RWPE2 (cell line): ENCODE measurements at regions not wholly inside any gene's neighbourhood (a gene's known extent, or its start where the extent isn't known, plus 50 kb on each side); places are given as distances from the start of the nearest gene placed in this dataset.
A peak's percentile ranks its signal among the peaks of the same experiment; 100 is the strongest.
"Not testable (repeated sequence)": the region's sequence is repeated elsewhere in the genome, so short reads cannot be mapped to it uniquely, and the experiment has no call there.

ENCODE experiments used
- ATAC-seq: fragments of 200-7000 bp; cut with Tn5 transposase; 3 replicates; pipeline ENCODE4 v1.9.1; 2021; ENCODE audit warnings: low read depth
- DNase-seq: peaks from one replicate; pipeline ENCODE4 v3.0.0-alpha.2; 2020; ENCODE audit warnings: low spot score
- H3K27ac ChIP-seq: fragments of 450-650 bp; 2 replicates; pipeline ENCODE4 v1.5.1; 2017; ENCODE audit warnings: mild to moderate bottlenecking; ENCODE audit not compliant: poor library complexity, severe bottlenecking
- H3K27me3 ChIP-seq: fragments of 250-450 bp; sonication (Bioruptor Pico); 2 replicates; pipeline ENCODE4 v1.5.1; 2021; ENCODE audit warnings: mild to moderate bottlenecking, moderate library complexity; ENCODE audit not compliant: insufficient read depth, poor library complexity, severe bottlenecking
- H3K36me3 ChIP-seq: fragments of 250-450 bp; sonication (Bioruptor Pico); 2 replicates; pipeline ENCODE4 v1.5.1; 2020; ENCODE audit warnings: low read depth, mild to moderate bottlenecking, moderate library complexity
- H3K4me1 ChIP-seq: fragments of 250-450 bp; sonication (Bioruptor Pico); 2 replicates; pipeline ENCODE4 v1.5.1; 2021; ENCODE audit warnings: mild to moderate bottlenecking, moderate library complexity; ENCODE audit not compliant: insufficient read depth, poor library complexity, severe bottlenecking
- H3K4me3 ChIP-seq: fragments of 250-450 bp; sonication (Bioruptor Pico); 2 replicates; pipeline ENCODE4 v1.5.1; 2021; ENCODE audit warnings: mild to moderate bottlenecking, moderate library complexity; ENCODE audit not compliant: severe bottlenecking
- H3K9me3 ChIP-seq: fragments of 250-450 bp; sonication (Bioruptor Pico); 2 replicates; pipeline ENCODE4 v1.5.1; 2021; ENCODE audit warnings: mild to moderate bottlenecking, moderate library complexity; ENCODE audit not compliant: severe bottlenecking

DNA sequence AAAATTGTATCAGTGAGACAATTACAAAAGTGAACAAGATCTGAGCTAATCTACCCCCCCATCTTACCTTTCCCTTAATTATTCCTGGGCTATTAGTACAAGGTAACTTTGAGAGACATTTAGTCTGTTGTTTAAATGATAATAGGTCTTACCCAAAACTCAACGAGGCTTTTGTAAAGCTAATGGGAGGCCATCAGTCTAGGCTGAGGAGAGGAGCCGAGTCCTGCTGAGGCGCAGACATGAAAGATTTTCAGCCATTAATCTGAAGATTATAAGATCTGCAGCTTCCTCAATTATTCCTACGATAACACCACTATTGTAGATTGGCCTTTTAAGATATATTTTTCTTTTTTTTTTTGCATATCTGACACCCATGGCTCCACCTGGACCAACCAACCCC is 810.5 kb downstream of the PCDH11X start:
- ATAC-seq, H3K36me3 ChIP-seq, H3K4me1 ChIP-seq, H3K4me3 ChIP-seq, DNase-seq, H3K9me3 ChIP-seq, H3K27me3 ChIP-seq, H3K27ac ChIP-seq: not testable (repeated sequence)

GRCh38 chrX:92590726-92591298 is 811.6 kb downstream of the PCDH11X start:
- H3K9me3 ChIP-seq, ATAC-seq, H3K27ac ChIP-seq, DNase-seq, H3K27me3 ChIP-seq, H3K4me1 ChIP-seq, H3K4me3 ChIP-seq, H3K36me3 ChIP-seq: not testable (repeated sequence)

- H3K4me3 ChIP-seq, DNase-seq, H3K36me3 ChIP-seq, H3K4me1 ChIP-seq, H3K9me3 ChIP-seq, H3K27me3 ChIP-seq, H3K27ac ChIP-seq: not testable (repeated sequence)
- ATAC-seq, result peak; percentile 21; the same call in 1 of the 3 replicates
Observed at GRCh38 chrX:92611517-92611916, 832.3 kb downstream of the PCDH11X start.

DNA sequence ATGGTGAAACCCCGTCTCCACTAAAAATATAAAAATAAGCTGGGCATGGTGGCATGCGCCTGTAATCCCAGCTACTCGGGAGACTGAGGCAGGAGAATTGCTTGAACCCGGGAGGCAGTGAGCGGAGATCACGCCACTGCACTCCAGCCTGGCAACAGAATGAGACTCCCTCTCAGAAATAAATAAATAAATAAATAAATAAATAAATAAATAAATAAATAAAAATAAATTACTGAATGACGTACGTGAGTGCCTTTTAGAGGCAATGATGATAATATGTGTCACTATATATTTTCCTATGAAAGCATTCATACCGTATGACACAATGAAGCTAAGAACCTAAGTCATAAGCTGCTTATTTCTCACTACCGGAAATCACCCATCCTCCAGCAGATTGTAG is 847.5 kb downstream of the PCDH11X start:
- H3K4me3 ChIP-seq, H3K9me3 ChIP-seq, DNase-seq, H3K27me3 ChIP-seq, ATAC-seq, H3K4me1 ChIP-seq, H3K36me3 ChIP-seq, H3K27ac ChIP-seq: not testable (repeated sequence)

DNA sequence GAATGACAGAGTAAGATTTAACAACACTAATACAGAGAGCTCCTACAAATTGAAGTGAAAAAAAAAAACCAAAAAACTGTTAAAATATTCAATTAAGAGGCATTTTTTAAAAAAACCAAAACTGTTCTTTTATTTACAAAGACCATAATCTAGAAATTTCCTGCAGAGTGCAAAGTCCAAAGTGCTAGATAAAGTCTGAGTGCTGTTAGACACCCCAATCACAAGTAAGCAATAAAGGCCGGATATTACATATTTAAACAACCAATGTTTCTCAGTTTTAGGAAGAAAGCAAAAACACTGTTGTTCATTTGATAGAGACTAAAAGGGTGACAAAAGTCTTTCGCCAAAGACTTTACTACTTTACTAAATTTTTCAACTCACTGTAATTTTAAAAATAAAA is 878.4 kb downstream of the PCDH11X start:
- not testable (repeated sequence) for H3K27ac ChIP-seq, H3K4me1 ChIP-seq

DNA sequence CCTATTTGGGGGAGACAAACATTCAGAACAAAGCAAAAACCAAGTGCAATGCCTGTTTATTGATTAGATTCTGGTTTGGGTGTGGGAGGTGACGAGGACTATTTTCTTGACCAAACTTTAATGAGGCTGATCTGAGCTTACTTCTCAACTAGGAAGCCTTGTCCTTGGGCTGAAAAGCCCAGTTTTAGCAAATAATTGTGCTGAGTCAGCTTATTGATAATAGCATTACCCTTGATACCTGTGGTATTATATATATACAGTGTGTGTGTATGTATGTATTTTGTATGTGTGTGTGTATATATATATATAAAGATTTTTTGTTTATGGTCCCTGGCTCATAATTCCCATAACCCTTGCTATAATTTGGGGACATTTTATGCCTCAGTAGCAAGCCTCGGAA is 880.6 kb downstream of the PCDH11X start:
- DNase-seq, H3K4me3 ChIP-seq, H3K27me3 ChIP-seq, H3K27ac ChIP-seq, H3K4me1 ChIP-seq, H3K36me3 ChIP-seq, ATAC-seq, H3K9me3 ChIP-seq: not testable (repeated sequence)

More for the DNA sequence above, 878.4 kb downstream of the PCDH11X start:
- not testable (repeated sequence) for H3K4me3 ChIP-seq, ATAC-seq, H3K36me3 ChIP-seq, H3K27me3 ChIP-seq, H3K9me3 ChIP-seq, DNase-seq

DNA sequence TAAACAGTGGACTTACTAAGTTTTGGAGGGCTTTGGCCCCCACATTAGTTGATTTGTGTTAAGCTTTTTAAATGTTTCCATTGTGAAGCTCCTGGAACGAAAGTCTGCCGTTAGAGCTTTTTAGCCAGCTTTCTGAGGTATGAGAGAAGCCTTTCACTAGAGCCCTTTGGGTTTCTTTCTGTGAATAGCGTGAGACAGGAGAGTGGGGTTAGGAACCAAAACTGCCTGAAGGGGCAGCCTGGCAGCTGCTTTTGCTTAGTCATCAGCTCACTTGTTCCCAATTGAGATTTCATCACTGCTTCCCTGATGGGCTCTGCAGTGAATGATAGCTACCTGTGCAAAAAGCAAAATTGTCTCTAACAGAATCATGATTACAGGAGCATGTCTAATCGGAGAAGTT is 913.6 kb downstream of the PCDH11X start:
- H3K4me1 ChIP-seq, H3K9me3 ChIP-seq, H3K27me3 ChIP-seq, H3K27ac ChIP-seq, DNase-seq, H3K4me3 ChIP-seq, ATAC-seq, H3K36me3 ChIP-seq: not testable (repeated sequence)

- not testable (repeated sequence) for H3K27me3 ChIP-seq, H3K27ac ChIP-seq, H3K9me3 ChIP-seq, ATAC-seq, H3K4me1 ChIP-seq, H3K4me3 ChIP-seq, H3K36me3 ChIP-seq, DNase-seq
Observed at GRCh38 chrX:92699388-92700092, 920.4 kb downstream of the PCDH11X start.

DNA sequence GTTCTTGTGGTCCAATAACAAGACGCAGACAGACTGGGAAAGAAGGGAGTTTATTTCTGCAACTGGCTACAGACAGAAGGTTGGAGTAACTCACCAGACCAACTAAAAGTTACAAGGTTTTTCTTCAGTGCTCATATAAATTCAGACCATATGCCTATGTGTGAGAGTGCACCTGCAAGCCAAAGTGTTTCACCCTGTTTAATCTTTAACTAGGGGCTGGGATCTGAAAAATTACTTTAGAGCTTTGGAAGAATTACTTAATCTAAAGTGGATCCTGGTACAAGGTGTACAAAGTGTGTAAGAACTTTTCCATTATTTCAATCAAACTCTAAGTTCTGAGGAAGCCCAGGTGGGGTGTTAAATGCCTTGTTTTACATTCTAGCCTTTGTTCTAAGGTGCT is 930.6 kb downstream of the PCDH11X start:
- H3K27ac ChIP-seq, H3K4me1 ChIP-seq, DNase-seq, H3K4me3 ChIP-seq, ATAC-seq, H3K9me3 ChIP-seq, H3K27me3 ChIP-seq, H3K36me3 ChIP-seq: not testable (repeated sequence)
